GM21825 (cell line): ENCODE measurements at regions not wholly inside any gene's neighbourhood (a gene's known extent, or its start where the extent isn't known, plus 50 kb on each side); places are given as distances from the start of the nearest gene placed in this dataset.

Experiments used
- ATAC-seq: cut with Tn5 transposase; IDR thresholded peaks from one replicate; pipeline ENCODE4 v1.9.1; 2021; ENCODE audit warnings: mild to moderate bottlenecking, moderate library complexity; ENCODE audit not compliant: unreplicated experiment

- no peak for ATAC-seq
Measured at GRCh38 chr1:187622545-187622944, 793.8 kb downstream of the PLA2G4A start.

GRCh38 chr1:187624812-187625545 is 796.2 kb downstream of the PLA2G4A start:
- no peak for ATAC-seq

GRCh38 chr1:187626056-187626455 is 797.3 kb downstream of the PLA2G4A start:
- ATAC-seq: no peak

GRCh38 chr1:187627516-187627915 is 798.8 kb downstream of the PLA2G4A start:
- ATAC-seq: no peak

- ATAC-seq: no peak
Measured at GRCh38 chr1:187629075-187629474, 800.3 kb downstream of the PLA2G4A start.

- ATAC-seq: no peak
Measured at GRCh38 chr1:187630653-187631380, 802.1 kb downstream of the PLA2G4A start.

- ATAC-seq: no peak
Measured at GRCh38 chr1:187631381-187631675, 802.6 kb downstream of the PLA2G4A start.

GRCh38 chr1:187631984-187632383 is 803.2 kb downstream of the PLA2G4A start:
- ATAC-seq: no peak

GRCh38 chr1:187634940-187635339 is 806.2 kb downstream of the PLA2G4A start:
- ATAC-seq: no peak

- no peak for ATAC-seq
Measured at GRCh38 chr1:187638733-187639434, 810.1 kb downstream of the PLA2G4A start.

- no peak for ATAC-seq
Measured at GRCh38 chr1:187641015-187641414, 812.3 kb downstream of the PLA2G4A start.

- ATAC-seq: no peak
Measured at GRCh38 chr1:187641463-187641862, 812.7 kb downstream of the PLA2G4A start.

- no peak for ATAC-seq
Measured at GRCh38 chr1:187641907-187642306, 813.2 kb downstream of the PLA2G4A start.

GRCh38 chr1:187645651-187646050 is 816.9 kb downstream of the PLA2G4A start:
- ATAC-seq: no peak

- no peak for ATAC-seq
Measured at GRCh38 chr1:187646536-187647107, 817.9 kb downstream of the PLA2G4A start.

- ATAC-seq: no peak
Measured at GRCh38 chr1:187648091-187648490, 819.3 kb downstream of the PLA2G4A start.

GRCh38 chr1:187654635-187655034 is 825.9 kb downstream of the PLA2G4A start:
- ATAC-seq: no peak

- no peak for ATAC-seq
Measured at GRCh38 chr1:187655104-187655503, 826.4 kb downstream of the PLA2G4A start.

GRCh38 chr1:187665483-187665882 is 836.7 kb downstream of the PLA2G4A start:
- no peak for ATAC-seq

- no peak for ATAC-seq
Measured at GRCh38 chr1:187680823-187681222, 852.1 kb downstream of the PLA2G4A start.

- no peak for ATAC-seq
Measured at GRCh38 chr1:187682112-187682511, 853.4 kb downstream of the PLA2G4A start.

- no peak for ATAC-seq
Measured at GRCh38 chr1:187685333-187685732, 856.6 kb downstream of the PLA2G4A start.
